Naive thymus-derived CD4-positive, alpha-beta T cell (primary cell): ENCODE measurements at regions not wholly inside any gene's neighbourhood (a gene's known extent, or its start where the extent isn't known, plus 50 kb on each side); places are given as distances from the start of the nearest gene placed in this dataset.

Experiments
- ATAC-seq: fragments of 150-1000 bp; cut with Tn5 transposase; 2 replicates; pipeline ENCODE4 v1.10.0; 2021; ENCODE audit warnings: mild to moderate bottlenecking, moderate library complexity
- CTCF ChIA-PET: fragments of 350-600 bp; sonication (Branson Sonifier 250); formaldehyde crosslinking; loops from one replicate; lab custom pipeline; 2021; ENCODE audit warnings: antibody characterized with exemption; lab: Charles Lee
- POLR2A ChIA-PET: fragments of 350-600 bp; sonication (Branson Sonifier 250); formaldehyde crosslinking; loops from one replicate; lab custom pipeline; 2021; ENCODE audit warnings: antibody characterized with exemption, inconsistent platforms; lab: Charles Lee
- DNase-seq, 9 donors: peaks; one replicate each; pipeline versions ENCODE4 v3.0.0 to v3.0.0-alpha.2; 2020 to 2022; ENCODE audit warnings: mixed read lengths in 1 of 9
- H3K27ac ChIP-seq: one replicate; pipeline ENCODE4 v1.7.0; 2013; ENCODE audit warnings: mild to moderate bottlenecking, low read depth, low read length, moderate library complexity
- H3K27me3 ChIP-seq, 2 donors: one replicate each; pipeline ENCODE4 v1.7.0; 2013; ENCODE audit warnings: low read length in 2 of 2, mild to moderate bottlenecking in 2 of 2, moderate library complexity in 2 of 2; ENCODE audit not compliant: control insufficient read depth in 2 of 2, insufficient read depth in 2 of 2
- H3K36me3 ChIP-seq, 3 experiments: 1 replicate in 2 of 3; 2 replicates in 1 of 3; pipeline ENCODE4 v1.7.0; 2013; ENCODE audit warnings: low read length in 3 of 3, mild to moderate bottlenecking in 3 of 3, moderate library complexity in 1 of 3; ENCODE audit not compliant: insufficient read depth in 3 of 3, control insufficient read depth in 2 of 3
- H3K4me1 ChIP-seq, 2 donors: one replicate each; pipeline ENCODE4 v1.7.0; 2013; ENCODE audit warnings: low read length in 2 of 2, mild to moderate bottlenecking in 2 of 2, moderate library complexity in 1 of 2; ENCODE audit not compliant: control insufficient read depth in 2 of 2, insufficient read depth in 2 of 2
- H3K4me3 ChIP-seq: 2 replicates; pipeline ENCODE4 v1.7.0; 2013; ENCODE audit warnings: mild to moderate bottlenecking, low read length
- H3K9me3 ChIP-seq, 3 experiments: 1 replicate in 2 of 3; 2 replicates in 1 of 3; pipeline ENCODE4 v1.7.0; 2013; ENCODE audit warnings: low read length in 3 of 3; ENCODE audit not compliant: control insufficient read depth in 2 of 3
- H3K27ac Mint-ChIP-seq, 9 donors: one replicate each; pipeline ENCODE4 v1.8.0; 2020 to 2022; ENCODE audit warnings: mixed read lengths in 9 of 9, mild to moderate bottlenecking in 8 of 9, moderate library complexity in 5 of 9, inconsistent platforms in 2 of 9
- H3K27me3 Mint-ChIP-seq, 5 donors: one replicate each; pipeline ENCODE4 v1.8.0; 2021 to 2022; ENCODE audit warnings: mixed read lengths in 5 of 5, mild to moderate bottlenecking in 1 of 5
- H3K36me3 Mint-ChIP-seq, 5 donors: one replicate each; pipeline ENCODE4 v1.8.0; 2020 to 2022; ENCODE audit warnings: mixed read lengths in 5 of 5, mild to moderate bottlenecking in 3 of 5, inconsistent platforms in 1 of 5
- H3K4me1 Mint-ChIP-seq, 7 donors: one replicate each; pipeline ENCODE4 v1.8.0; 2020 to 2022; ENCODE audit warnings: mixed read lengths in 7 of 7, mild to moderate bottlenecking in 3 of 7, inconsistent platforms in 1 of 7
- H3K4me3 Mint-ChIP-seq, 10 donors: one replicate each; pipeline ENCODE4 v1.8.0; 2020 to 2022; ENCODE audit warnings: mild to moderate bottlenecking in 10 of 10, mixed read lengths in 10 of 10, moderate library complexity in 6 of 10, inconsistent platforms in 2 of 10
- H3K9me3 Mint-ChIP-seq, 11 donors: one replicate each; pipeline ENCODE4 v1.8.0; 2020 to 2022; ENCODE audit warnings: mixed read lengths in 11 of 11, mild to moderate bottlenecking in 4 of 11, inconsistent platforms in 1 of 11, moderate library complexity in 1 of 11
- intact Hi-C, 2 donors: fragments of 100-400 bp; cut with micrococcal nuclease; formaldehyde crosslinking; loops; one replicate each; pipeline ENCODE4 v1.15.1; 2023

- H3K36me3 Mint-ChIP-seq: no peaks in the 10 kb centered on the region
- no peaks in the 10 kb centered on the region for H3K4me1 Mint-ChIP-seq
- no peaks in the 10 kb centered on the region for H3K27me3 ChIP-seq
- CTCF ChIA-PET: no interaction called here
- no peak for DNase-seq
- H3K9me3 Mint-ChIP-seq: peaks cover 0 to 13% (median 4%) of the 10 kb centered on the region in 11 donors
- no peaks in the 10 kb centered on the region for H3K27me3 Mint-ChIP-seq
- H3K36me3 ChIP-seq: no peaks in the 10 kb centered on the region
- H3K4me3 ChIP-seq: no peak overlapping the region
- intact Hi-C loops: no loop called here
- H3K4me1 ChIP-seq: no peaks in the 10 kb centered on the region
- no peak overlapping the region for H3K27ac Mint-ChIP-seq
- no peaks in the 10 kb centered on the region for H3K9me3 ChIP-seq
- ATAC-seq: no peak
- POLR2A ChIA-PET: no interaction called here
- H3K4me3 Mint-ChIP-seq: no peak overlapping the region
- H3K27ac ChIP-seq: no peak overlapping the region
Measured at GRCh38 chr2:117068371-117068770, 746.1 kb upstream of the DDX18 start.

GRCh38 chr2:117071556-117072102 is 742.9 kb upstream of the DDX18 start:
- H3K27me3 Mint-ChIP-seq: no peaks in the 10 kb centered on the region
- no peak overlapping the region for H3K27ac Mint-ChIP-seq
- Histone ChIP-seq H3K36me3 (no peaks in the 10 kb centered on the region), H3K27me3 (no peaks in the 10 kb centered on the region), H3K27ac (no peak overlapping the region), H3K9me3 (no peaks in the 10 kb centered on the region), H3K4me3 (no peak overlapping the region), H3K4me1 (no peaks in the 10 kb centered on the region)
- no peaks in the 10 kb centered on the region for H3K36me3 Mint-ChIP-seq
- H3K9me3 Mint-ChIP-seq: peaks cover 0 to 10% (median 5%) of the 10 kb centered on the region in 11 donors
- DNase-seq: no peak
- H3K4me1 Mint-ChIP-seq: no peaks in the 10 kb centered on the region
- ATAC-seq: no peak
- CTCF ChIA-PET: no interaction called here
- intact Hi-C loops: no loop called here
- no peak overlapping the region for H3K4me3 Mint-ChIP-seq
- POLR2A ChIA-PET: no interaction called here

GRCh38 chr2:117074756-117075155 is 739.7 kb upstream of the DDX18 start:
- ChIA-PET POLR2A (no interaction called here), CTCF (no interaction called here)
- Mint-ChIP-seq H3K27ac (no peak overlapping the region), H3K4me1 (no peaks in the 10 kb centered on the region), H3K27me3 (no peaks in the 10 kb centered on the region), H3K36me3 (no peaks in the 10 kb centered on the region), H3K4me3 (no peak overlapping the region), H3K9me3 (peaks cover 0 to 26% (median 11%) of the 10 kb centered on the region in 11 donors)
- Histone ChIP-seq H3K36me3 (no peaks in the 10 kb centered on the region), H3K27ac (no peak overlapping the region), H3K27me3 (no peaks in the 10 kb centered on the region), H3K4me1 (no peaks in the 10 kb centered on the region), H3K4me3 (no peak overlapping the region), H3K9me3 (peaks cover 0 to 4% (median 0%) of the 10 kb centered on the region in 3 experiments)
- DNase-seq: no peak
- intact Hi-C loops: no loop called here
- no peak for ATAC-seq

- ChIA-PET POLR2A (no interaction called here), CTCF (no interaction called here)
- peaks cover 0 to 16% (median 5%) of the 10 kb centered on the region in 11 donors for H3K9me3 Mint-ChIP-seq
- Histone ChIP-seq H3K27me3 (no peaks in the 10 kb centered on the region), H3K36me3 (no peaks in the 10 kb centered on the region), H3K9me3 (no peaks in the 10 kb centered on the region), H3K27ac (no peak overlapping the region), H3K4me1 (no peaks in the 10 kb centered on the region), H3K4me3 (no peak overlapping the region)
- no peaks in the 10 kb centered on the region for H3K27me3 Mint-ChIP-seq
- H3K36me3 Mint-ChIP-seq: no peaks in the 10 kb centered on the region
- no peak overlapping the region for H3K4me3 Mint-ChIP-seq
- no peak for ATAC-seq
- no peak overlapping the region for H3K27ac Mint-ChIP-seq
- intact Hi-C loops: no loop called here
- H3K4me1 Mint-ChIP-seq: peaks cover 0 to 1% (median 0%) of the 10 kb centered on the region in 7 donors
- DNase-seq: no peak
Measured at GRCh38 chr2:117085256-117085655, 729.2 kb upstream of the DDX18 start.

GRCh38 chr2:117085737-117086136 is 728.8 kb upstream of the DDX18 start:
- Mint-ChIP-seq H3K4me3 (no peak overlapping the region), H3K36me3 (no peaks in the 10 kb centered on the region), H3K9me3 (peaks cover 0 to 14% (median 5%) of the 10 kb centered on the region in 11 donors), H3K27me3 (no peaks in the 10 kb centered on the region), H3K27ac (no peak overlapping the region), H3K4me1 (peaks cover 0 to 1% (median 0%) of the 10 kb centered on the region in 7 donors)
- H3K4me1 ChIP-seq: no peaks in the 10 kb centered on the region
- no peak overlapping the region for H3K4me3 ChIP-seq
- no peaks in the 10 kb centered on the region for H3K9me3 ChIP-seq
- intact Hi-C loops: no loop called here
- CTCF ChIA-PET: no interaction called here
- ATAC-seq: no peak
- H3K27ac ChIP-seq: no peak overlapping the region
- no peaks in the 10 kb centered on the region for H3K36me3 ChIP-seq
- DNase-seq: no peak
- H3K27me3 ChIP-seq: no peaks in the 10 kb centered on the region
- POLR2A ChIA-PET: no interaction called here

- intact Hi-C loops: no loop called here
- Histone ChIP-seq H3K27me3 (no peaks in the 10 kb centered on the region), H3K9me3 (no peaks in the 10 kb centered on the region), H3K4me1 (no peaks in the 10 kb centered on the region), H3K4me3 (no peak overlapping the region), H3K36me3 (no peaks in the 10 kb centered on the region), H3K27ac (no peak overlapping the region)
- ATAC-seq (no peak), DNase-seq (no peak)
- CTCF ChIA-PET: no interaction called here
- H3K9me3 Mint-ChIP-seq: peaks cover 0 to 15% (median 5%) of the 10 kb centered on the region in 11 donors
- no peak overlapping the region for H3K4me3 Mint-ChIP-seq
- POLR2A ChIA-PET: no interaction called here
- H3K27me3 Mint-ChIP-seq: no peaks in the 10 kb centered on the region
- no peak overlapping the region for H3K27ac Mint-ChIP-seq
- H3K4me1 Mint-ChIP-seq: peaks cover 0 to under 1% (median 0%) of the 10 kb centered on the region in 7 donors
- H3K36me3 Mint-ChIP-seq: no peaks in the 10 kb centered on the region
Measured at GRCh38 chr2:117086174-117086942, 728.1 kb upstream of the DDX18 start.

- intact Hi-C loops: no loop called here
- Histone ChIP-seq H3K27me3 (no peaks in the 10 kb centered on the region), H3K4me1 (no peaks in the 10 kb centered on the region), H3K4me3 (no peak overlapping the region), H3K36me3 (no peaks in the 10 kb centered on the region), H3K9me3 (no peaks in the 10 kb centered on the region), H3K27ac (no peak overlapping the region)
- Mint-ChIP-seq H3K27ac (no peak overlapping the region), H3K9me3 (peaks cover 0 to 15% (median 5%) of the 10 kb centered on the region in 11 donors), H3K27me3 (no peaks in the 10 kb centered on the region), H3K4me1 (no peaks in the 10 kb centered on the region), H3K36me3 (no peaks in the 10 kb centered on the region), H3K4me3 (no peak overlapping the region)
- DNase-seq: no peak
- ChIA-PET CTCF (no interaction called here), POLR2A (no interaction called here)
- no peak for ATAC-seq
Measured at GRCh38 chr2:117086943-117087250, 727.6 kb upstream of the DDX18 start.
